ENCODE measurements at regions not wholly inside any gene's neighbourhood (a gene's known extent, or its start where the extent isn't known, plus 50 kb on each side); places are given as distances from the start of the nearest gene placed in this dataset.

DNA sequence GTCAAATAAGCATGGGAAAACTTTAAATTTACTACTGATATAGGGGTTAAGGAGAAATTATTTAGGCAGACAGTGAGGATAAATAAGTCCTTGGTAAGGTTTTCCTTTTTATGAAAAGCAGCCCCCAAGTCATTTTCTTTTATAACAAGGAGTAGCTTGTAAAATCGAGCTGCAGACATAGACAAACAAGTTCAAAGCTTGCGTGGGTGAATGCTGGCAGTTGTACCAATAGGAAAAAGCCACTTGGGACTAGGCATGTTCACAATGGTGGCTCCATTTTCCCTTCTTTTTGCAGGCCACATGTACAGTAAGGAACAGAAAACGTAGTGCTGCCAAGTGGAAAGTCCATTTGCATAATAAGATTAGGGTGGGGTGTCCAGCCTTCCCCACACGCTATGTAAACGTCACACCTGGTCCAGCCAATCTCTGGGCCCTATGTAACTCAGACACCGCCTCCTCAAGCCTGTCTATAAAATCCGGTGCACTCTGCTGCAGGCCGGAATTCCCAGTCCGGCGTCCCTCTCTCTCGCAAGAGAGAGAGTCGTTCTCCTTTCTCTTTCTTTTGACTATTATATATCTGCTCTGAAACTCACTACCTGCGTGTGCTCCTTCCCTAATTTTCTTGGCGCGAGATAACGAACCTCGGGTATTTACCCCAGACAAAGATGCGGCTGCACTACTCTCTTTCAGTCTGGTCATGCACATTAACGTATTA, 217.1 kb upstream of the MAN1A1 start:
- peak; percentile 33 for DNase-seq

DNA sequence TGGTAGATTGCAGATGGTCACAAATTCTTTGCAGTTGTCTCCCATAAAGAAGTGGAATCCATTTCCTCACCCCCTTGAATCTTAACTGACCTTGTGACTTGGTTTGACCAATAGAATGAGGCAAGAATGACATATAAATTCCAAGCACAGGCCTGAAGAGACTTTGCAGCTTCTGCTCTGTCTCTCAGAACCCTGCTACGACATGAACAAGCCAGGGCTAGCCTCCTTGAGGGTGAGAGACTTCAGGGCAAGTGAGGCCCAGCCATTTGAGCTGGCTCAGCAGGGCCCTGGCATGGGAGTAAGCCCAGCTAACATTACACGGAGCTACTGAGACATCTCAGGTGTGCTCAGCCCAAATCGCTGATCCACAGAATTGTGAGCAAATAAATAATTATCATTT, 216.3 kb upstream of the MAN1A1 start:
- DNase-seq, result no peak

DNA sequence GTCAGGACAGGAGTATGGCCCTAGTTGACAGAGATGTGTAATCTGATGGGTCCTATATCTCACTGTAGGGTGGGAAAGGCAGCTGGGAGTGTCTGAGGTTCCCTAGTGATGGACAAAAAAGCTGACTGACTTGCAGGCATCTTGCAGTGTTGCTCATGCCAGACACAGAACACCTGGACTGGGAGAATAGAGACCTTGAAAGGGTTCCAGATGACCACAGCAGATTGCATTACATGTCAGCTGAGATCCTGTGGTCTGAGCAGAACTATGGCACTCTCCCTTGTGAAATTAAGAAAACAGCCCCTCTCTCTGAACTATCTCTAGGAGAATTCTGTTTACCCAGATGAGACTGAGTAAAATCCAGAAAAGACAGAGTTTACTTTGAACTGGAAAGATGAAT, 212.6 kb upstream of the MAN1A1 start:
- DNase-seq, result no peak

DNA sequence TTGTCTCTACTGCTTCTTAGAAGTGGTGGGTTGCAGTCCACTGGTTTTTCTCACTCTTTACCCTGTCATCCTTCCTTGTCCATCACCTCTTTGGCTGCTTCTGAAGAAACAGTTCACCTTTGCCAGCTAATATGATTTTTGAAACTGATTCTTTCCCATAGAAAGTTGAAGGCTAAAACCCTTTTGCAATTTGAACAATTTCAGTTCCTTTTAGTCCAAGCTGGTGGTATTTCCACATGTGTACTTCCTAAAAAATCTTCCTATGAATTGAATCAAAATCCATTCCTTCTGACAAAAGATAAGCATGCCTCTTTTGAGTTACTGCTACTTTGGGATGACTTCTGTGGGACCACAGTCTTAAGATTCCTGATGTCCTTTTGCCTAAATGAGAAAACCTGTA, 210.0 kb upstream of the MAN1A1 start:
- DNase-seq, result no peak

DNA sequence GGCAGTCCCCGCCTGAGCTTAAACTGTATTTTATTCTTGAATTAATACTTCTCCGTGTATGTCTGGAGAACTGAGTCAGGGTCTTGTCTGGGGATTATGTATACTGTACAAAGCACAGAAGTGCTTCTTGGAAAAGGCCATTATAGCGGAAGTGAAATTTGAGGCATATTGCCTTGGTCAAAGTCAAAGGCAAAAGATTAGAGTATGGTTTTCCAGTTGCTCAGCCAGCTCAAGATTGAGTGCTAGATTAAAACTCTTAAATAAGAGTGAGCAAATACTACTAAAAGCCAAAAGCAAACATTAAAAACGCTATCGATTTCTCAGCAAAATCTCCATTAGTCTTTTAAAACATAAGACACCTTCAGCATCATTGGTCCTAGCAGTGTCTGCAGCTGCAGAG, 207.7 kb upstream of the MAN1A1 start:
- no peak for DNase-seq

DNA sequence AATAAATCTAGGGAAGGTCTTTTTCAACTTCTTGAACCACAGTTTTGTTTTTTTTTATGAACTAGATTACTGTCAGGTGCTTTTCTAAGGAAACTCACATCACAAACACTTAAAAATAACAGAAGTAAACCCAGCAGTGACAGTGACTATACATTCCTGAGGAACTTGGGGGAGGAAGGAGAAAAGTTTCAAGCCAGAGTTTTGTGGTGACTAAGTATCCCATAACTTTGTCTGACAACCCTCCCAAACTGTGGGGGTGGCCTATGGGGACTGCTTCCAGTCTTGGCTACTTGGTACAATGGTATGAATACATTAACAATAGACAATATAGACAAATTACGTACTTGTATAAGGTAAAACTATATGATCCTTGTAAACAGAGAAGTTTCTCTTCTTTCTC, 202.5 kb upstream of the MAN1A1 start:
- DNase-seq, result no peak

DNA sequence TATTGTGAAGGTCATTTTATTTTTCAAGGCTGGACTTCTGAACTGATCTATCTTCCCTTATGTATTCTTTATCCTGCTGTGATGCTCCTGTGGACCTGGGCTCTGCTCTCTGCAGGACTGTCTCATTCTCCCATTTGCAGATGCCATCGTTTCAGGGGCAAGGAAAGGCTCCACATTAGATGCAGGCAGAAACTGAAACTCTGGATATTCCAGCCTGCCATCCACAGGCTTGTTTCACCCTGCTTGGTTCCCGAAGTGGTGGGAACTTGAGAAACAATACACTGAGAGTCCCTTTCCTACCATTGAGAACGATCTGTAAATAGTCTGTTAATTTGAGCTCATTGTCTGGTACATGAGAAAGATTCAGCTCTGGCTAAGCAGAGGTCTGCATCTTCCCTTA, 197.5 kb upstream of the MAN1A1 start:
- no peak for DNase-seq

DNA sequence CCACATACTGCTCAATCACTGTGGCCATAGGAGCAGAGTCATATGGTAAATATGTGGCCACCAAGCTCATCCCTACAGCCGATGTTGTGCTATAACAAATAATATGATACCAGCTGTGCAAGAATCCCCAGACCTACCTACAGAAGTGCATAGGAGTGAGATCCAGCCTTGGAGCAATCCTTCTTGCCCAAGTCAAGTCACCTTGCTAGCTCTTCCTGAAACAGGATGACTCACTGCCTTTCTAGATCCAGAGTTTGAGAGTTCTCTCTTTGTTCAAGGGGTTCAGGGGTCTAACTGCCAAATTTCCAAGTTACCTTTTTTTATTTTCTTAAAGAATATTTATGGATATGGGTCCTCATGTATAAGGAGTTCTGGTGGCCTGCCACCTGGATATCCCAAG, 195.7 kb upstream of the MAN1A1 start:
- DNase-seq, result no peak

DNA sequence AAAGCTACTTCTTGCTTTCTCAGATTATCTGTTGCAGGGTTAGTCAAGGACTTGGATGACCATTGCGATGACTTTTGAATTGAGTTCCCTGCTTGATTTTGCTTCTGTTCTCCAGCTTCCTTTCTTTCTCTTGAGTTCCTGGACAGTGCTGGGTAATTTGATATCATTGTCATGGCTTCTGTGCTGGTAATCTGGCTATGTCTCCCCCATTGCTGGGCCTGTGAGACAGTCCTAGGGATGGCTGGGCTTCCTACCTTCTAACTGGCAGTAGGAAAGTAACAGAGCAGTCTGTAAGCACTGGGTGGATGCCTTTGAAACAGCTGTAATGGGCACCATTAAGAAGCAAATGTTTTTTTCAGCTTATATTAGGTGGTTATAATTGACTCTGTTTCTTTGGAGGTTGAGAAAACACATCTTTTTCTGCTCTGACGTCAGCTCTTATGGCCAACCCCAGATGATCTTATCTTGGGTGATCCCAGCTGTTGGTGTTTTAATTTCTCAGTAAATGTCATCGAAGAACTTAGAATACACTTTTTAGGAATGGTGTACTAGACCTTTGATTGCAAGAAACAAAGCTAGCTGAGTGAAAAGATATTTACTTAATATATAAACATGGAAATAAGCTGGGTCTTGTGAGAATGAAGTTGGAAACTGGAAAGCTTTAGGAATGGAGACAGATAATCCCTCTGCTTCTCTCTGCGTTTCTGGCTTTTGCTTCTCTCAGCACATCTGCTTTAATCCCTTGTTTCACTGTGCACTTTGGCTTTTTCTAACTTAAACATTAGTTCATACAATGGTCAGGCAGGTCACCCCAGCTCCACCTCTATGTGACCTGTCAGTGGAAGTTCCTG, 195.0 kb upstream of the MAN1A1 start:
- DNase-seq, result no peak

DNA sequence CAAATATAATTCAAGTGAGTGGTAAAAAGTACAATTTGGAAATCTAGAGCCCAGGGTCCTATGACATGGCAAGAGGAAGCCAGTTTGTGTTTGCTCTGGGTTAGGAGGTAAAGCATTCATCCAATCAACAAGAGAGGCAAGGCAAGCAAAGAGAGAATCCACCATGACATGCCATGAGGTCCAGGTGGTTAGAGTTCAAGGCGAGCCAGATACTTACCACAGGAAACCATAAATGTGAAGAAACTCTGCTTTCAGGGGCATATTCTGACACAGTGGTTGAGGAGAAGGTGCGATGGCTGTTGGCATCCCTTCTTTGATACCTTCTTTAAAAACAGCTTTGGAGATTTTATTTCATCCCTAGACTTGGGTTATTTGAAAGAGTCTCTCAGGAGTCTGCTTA, 193.8 kb upstream of the MAN1A1 start:
- no peak for DNase-seq

DNA sequence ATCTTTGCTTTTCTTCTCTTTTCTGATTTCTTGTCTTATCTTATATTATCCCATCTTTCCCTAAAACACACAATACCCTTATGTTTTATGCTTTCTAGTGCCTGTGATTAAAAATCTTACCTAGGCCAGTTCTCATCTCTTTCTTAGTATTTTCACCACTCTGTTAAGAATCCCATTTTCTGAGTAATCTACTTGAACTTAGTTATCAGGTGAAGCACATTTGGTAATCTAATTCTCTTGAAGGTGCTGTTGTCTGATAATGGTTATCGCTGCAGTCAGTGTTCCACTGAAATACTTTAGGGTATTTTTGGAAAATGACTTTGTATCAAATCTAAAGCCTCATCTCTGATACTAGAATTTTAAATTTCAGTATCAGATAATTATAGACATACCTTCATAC, 192.5 kb upstream of the MAN1A1 start:
- DNase-seq, result no peak

DNA sequence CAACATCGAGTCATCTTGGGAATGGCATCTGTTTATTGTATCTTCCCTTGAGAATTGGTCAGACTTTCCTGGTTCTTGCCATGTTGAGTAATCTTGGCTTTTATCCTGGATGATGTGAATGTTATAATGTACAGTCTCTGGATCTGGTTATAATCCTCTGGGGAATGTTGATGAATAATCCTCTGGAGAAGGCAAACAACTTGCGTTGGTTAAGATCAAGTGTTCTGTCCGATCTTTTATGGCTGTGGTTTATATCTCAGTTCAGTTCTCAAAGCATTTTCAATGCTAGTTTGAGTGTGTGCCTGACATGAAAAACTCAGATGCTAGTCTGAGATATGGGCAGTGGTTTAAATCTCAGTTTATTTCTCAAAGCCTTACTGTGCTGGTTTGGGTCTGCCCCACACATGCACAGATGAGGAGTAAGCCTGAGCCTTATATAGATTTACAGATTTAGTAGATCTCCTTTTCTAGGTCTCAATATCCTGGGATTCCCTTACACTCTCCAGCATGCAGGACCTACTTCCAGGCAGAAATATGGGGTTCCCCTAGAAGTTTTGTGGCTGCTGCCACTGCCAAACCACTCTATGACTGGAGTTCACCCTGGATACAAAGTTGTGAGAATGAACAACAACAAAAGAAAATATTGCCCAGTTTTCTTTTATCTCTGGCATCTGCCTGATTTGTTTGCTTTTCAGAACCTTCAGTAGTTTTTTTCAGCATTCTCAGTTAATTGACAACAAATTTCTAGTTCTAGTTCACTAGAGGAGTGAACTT, 191.8 kb upstream of the MAN1A1 start:
- DNase-seq, result no peak

DNA sequence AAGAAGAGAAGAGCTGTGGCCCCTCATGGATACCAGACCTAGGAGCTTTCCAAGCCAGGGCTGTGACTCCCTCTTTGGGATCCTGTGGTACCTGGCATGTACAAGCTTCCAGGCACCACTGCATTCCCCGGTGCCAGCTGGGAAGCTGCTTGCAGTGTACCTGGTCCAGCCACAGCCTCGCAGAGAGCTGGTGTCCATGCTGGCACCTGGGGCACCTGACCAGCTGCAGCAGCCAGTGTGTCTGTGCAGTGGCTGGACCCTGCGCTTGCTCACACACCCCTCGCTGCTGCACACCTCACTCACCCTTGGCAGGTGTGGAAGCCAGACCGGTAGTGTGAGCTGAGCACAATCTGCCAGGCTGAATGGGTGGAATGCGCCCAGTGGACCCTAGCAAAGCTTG, 190.9 kb upstream of the MAN1A1 start:
- no peak for DNase-seq

DNA sequence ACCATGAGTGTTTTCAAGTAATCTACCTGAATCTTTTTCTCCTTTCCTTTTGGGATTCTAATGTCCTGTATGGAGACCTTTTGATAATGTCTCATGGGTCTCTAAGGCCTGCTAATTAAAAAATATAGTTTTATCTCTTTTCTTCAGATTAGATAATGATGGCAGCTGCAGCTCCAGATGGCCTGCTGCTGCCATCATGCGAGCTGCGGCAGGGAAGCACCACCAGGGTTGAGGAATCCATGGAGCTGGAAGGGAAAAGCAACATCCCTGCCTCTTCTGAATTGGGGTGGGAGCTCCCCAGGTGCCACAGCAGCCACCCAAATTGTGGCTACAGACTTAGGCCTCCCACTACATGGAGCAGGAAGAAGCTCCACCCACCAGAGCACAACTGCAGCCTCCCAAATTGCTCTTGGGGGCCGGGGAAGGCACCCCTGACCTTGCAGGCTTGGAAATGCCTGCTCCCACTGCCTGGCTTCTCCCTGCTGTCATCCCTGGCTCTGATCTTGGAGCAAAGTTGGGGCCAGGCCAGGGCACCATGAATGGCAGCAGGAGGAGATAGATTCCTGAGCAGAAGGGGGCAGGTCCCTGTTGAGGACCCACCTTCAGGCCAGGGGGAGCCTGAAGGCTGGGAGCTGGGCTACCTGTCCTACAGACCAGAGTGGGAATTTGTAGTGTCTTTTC, 189.6 kb upstream of the MAN1A1 start:
- no peak for DNase-seq

DNA sequence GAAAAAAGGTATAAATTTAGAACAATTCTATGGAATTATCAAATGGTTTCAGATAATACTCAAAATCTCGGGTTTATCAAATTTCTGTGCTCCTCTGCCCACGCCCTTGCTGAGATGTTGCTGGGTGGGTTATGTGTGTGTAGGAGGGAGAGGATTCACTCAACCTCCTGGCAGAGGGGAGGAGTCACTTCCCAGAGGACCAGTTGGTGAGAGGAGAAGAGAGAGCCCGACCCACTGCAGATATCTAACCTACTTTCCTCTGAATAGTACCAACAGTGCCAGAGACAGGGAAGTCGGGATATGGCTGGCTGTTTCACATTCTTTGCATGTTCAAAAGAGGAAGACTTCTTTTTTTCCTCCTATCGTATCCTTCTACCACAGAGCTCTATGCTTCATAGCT, 187.1 kb upstream of the MAN1A1 start:
- no peak for DNase-seq

DNA sequence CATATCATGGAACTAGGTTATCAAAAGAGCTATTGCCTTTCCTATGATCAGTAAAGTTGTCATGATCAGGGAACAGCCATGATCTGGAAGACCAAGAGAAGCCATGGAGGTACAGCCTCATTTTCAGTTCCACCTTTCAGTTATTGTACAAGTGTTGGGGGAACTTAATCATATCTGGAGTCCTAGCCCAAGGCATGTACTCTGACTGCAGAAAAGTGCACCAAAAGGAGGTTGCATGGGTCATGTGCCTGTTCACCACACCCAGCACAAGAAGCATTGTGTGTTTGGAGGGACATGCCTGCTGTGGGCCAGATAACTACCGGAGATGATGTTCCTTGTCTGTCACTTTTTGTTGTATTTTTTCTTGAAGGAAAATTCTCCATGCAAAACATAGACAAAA, 185.8 kb upstream of the MAN1A1 start:
- DNase-seq, result no peak

DNA sequence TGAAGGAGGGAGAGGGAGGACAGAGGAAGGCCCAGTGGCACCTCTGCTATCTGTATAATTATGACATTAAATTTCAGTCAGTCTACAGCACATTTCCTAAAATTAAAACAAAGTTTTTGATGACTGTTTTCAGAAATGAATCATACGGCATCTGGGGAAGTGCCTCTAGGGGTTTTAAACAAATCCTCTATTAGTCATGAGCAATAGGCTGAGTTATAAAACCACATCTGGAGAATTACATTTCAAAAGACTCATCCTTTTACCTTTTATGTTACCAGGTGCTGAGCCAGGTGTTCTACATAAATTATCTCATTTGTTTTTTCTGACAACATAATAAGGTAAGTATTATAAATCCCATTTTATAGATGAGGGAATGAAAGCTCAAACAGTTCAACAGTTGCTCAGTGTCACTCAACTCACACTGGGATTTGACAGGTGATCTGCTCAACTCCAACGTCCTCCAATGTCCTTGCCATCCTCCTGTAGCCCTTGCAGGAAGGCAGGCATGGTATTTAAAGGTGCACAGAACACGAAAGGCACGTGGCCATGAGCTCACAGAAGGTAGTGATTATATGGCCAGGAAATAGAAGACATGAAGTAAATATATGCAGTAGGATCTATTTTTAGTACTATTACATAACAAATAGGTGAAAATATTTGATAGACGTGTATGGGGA, 184.2 kb upstream of the MAN1A1 start:
- no peak for DNase-seq

DNA sequence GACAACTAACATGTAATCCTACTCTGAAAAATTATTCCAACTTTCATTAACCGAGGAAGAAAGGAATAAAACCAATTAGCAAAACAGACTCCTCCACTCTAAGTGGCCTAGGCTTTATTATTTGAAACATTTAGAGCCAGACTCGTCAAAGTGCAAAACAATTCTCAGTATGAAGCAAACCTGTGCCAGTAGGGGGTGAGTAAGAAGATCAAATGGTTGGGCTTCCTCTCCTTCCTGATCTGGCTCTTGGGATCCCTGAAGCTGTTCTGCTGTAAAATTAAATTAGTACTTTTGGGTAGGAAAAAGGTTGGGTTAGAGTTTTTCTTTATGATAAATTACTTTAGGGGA, 177.6 kb upstream of the MAN1A1 start:
- DNase-seq, result no peak

DNA sequence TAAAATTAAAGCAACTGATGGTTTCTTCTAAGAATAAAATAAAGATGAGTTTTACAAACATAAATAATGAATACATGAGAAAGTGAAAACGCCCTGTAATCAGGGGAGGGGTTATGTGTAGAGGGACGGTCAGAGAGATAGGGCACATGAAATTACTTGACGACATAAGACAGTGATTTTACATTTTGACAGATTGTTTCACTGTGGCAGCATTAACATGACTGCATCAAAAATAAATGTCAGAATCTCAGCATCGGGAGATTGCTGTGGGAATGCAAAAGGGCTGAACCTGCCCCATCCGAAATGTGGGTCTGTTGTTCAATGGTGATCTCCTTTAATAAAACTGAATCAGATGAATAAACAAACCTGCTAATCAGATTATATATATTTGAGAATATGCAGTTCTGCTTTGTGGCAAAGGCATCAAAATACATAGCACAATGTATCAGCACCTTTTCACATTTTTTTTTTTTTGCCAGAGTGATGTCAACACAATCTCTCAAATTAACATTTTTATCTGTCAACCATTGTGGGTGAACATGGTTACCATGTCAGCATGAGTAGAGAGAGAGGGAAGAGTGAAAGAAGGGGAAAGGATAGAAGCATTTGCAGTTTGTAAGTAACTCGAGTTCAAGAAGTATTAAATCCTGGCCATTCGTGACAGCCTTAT, 177.1 kb upstream of the MAN1A1 start:
- no peak for DNase-seq

DNA sequence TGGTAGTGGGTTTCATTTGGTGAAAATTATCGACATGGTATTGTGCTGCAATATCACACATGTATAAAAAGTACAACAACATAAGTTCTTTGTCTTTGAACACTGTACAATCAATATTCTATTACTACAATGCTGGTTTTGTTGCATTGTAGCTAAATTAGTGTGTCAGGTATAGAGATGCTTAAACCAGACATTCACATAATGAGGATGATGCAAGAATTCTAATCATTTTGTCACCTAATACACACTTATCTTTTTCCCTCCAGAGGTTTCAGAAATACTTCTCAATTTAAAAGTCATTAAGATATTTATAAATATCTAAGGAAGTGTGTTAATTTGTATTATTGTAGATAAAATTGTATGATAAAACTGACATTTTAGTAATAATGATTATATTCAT, 174.8 kb upstream of the MAN1A1 start:
- DNase-seq, result no peak

DNA sequence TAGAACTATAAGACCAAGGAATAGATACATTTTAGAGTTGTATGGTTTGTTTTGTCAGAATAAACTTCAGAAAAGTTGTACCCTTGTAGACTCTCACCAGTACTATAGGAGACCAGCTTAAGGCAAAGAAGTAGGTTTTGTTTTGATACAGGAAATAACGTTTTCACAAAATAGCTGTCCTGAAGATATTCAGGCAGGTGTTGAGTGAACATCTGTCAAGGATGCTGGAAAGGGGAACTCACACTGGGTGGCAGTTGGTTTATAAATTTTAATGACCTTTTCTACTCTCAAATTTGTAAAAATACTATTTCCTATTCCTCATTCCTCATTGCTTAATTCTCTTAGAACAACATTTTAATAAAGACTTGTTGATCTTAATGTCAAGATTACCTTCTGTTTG, 174.0 kb upstream of the MAN1A1 start:
- no peak for DNase-seq

DNA sequence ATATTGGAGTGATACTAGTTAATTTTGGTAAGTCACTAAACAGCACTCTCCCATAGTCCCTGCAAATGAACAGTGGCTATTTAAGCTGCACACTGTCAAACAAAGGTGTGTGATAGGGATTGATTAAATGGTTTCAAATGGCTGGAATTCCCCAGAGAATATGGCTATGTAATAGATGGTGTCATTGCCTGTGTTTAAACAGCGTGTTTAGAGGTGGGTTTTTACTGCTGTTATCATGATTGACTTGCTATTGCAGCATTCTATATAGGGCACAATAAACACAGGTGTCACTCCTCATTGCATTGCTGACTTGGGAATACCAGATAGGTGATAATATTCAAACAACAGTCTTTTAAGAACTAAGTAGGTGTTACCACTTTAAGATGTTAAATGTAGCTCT, 171.7 kb upstream of the MAN1A1 start:
- no peak for DNase-seq

Measured in SHP77 treated with DMSO at 0.1 percent for 48 hours (cell line).